ENCODE measurements at regions not wholly inside any gene's neighbourhood (a gene's known extent, or its start where the extent isn't known, plus 50 kb on each side); places are given as distances from the start of the nearest gene placed in this dataset.
"Not testable (repeated sequence)": the region's sequence is repeated elsewhere in the genome, so short reads cannot be mapped to it uniquely, and the experiment has no call there.

GRCh38 chr17:71039391-71039790 lies 870.1 kb downstream of the KCNJ2 start:
- in situ Hi-C loops (cut with HindIII; ENCODE audit: low sequenced_read_pairs): no loop called here

GRCh38 chr17:71052971-71053370 lies 883.6 kb downstream of the KCNJ2 start:
- in situ Hi-C loops (cut with HindIII; ENCODE audit: low sequenced_read_pairs): no loop called here

- in situ Hi-C loops (cut with HindIII; ENCODE audit: low sequenced_read_pairs): no loop called here
Observed at GRCh38 chr17:71055128-71055527, 885.8 kb downstream of the KCNJ2 start.

- in situ Hi-C loops (cut with HindIII; ENCODE audit: low sequenced_read_pairs): no loop called here
Observed at GRCh38 chr17:71057448-71057847, 888.1 kb downstream of the KCNJ2 start.

- in situ Hi-C loops (cut with HindIII; ENCODE audit: low sequenced_read_pairs): no loop called here
Observed at GRCh38 chr17:71057938-71058337, 888.6 kb downstream of the KCNJ2 start.

GRCh38 chr17:71063127-71063526 lies 893.8 kb downstream of the KCNJ2 start:
- in situ Hi-C loops (cut with HindIII; ENCODE audit: low sequenced_read_pairs): no loop called here

- in situ Hi-C loops (cut with HindIII; ENCODE audit: low sequenced_read_pairs): no loop called here
Observed at GRCh38 chr17:71063559-71063958, 894.2 kb downstream of the KCNJ2 start.

GRCh38 chr17:71067669-71068407 lies 898.5 kb downstream of the KCNJ2 start:
- in situ Hi-C loops (cut with HindIII; ENCODE audit: low sequenced_read_pairs): no loop called here

- in situ Hi-C loops (cut with HindIII; ENCODE audit: low sequenced_read_pairs): no loop called here
Observed at GRCh38 chr17:71068408-71068750, 899.0 kb downstream of the KCNJ2 start.

GRCh38 chr17:71071041-71071440 lies 901.7 kb downstream of the KCNJ2 start:
- in situ Hi-C loops (cut with HindIII; ENCODE audit: low sequenced_read_pairs): no loop called here

- in situ Hi-C loops (cut with HindIII; ENCODE audit: low sequenced_read_pairs): no loop called here
Observed at GRCh38 chr17:71071837-71072236, 902.5 kb downstream of the KCNJ2 start.

- in situ Hi-C loops (cut with HindIII; ENCODE audit: low sequenced_read_pairs): no loop called here
Observed at GRCh38 chr17:71080937-71081336, 911.6 kb downstream of the KCNJ2 start.

- in situ Hi-C loops (cut with HindIII; ENCODE audit: low sequenced_read_pairs): no loop called here
Observed at GRCh38 chr17:71081666-71082065, 912.3 kb downstream of the KCNJ2 start.

GRCh38 chr17:71084219-71084618 lies 914.9 kb downstream of the KCNJ2 start:
- in situ Hi-C loops (cut with HindIII; ENCODE audit: low sequenced_read_pairs): no loop called here

- in situ Hi-C loops (cut with HindIII; ENCODE audit: low sequenced_read_pairs): no loop called here
Observed at GRCh38 chr17:71084838-71085237, 915.5 kb downstream of the KCNJ2 start.

- in situ Hi-C loops (cut with HindIII; ENCODE audit: low sequenced_read_pairs): no loop called here
Observed at GRCh38 chr17:71085238-71086033, 916.1 kb downstream of the KCNJ2 start.

GRCh38 chr17:71089431-71089830 lies 920.1 kb downstream of the KCNJ2 start:
- in situ Hi-C loops (cut with HindIII; ENCODE audit: low sequenced_read_pairs): no loop called here

GRCh38 chr17:71098071-71098470 lies 928.7 kb downstream of the KCNJ2 start:
- in situ Hi-C loops (cut with HindIII; ENCODE audit: low sequenced_read_pairs): no loop called here

- in situ Hi-C loops (cut with HindIII; ENCODE audit: low sequenced_read_pairs): no loop called here
Observed at GRCh38 chr17:71099003-71099714, 929.8 kb downstream of the KCNJ2 start.

GRCh38 chr17:71102777-71103176 lies 933.4 kb downstream of the KCNJ2 start:
- in situ Hi-C loops (cut with HindIII; ENCODE audit: low sequenced_read_pairs): no loop called here

- in situ Hi-C loops (cut with HindIII; ENCODE audit: low sequenced_read_pairs): no loop called here
Observed at GRCh38 chr17:71104225-71104624, 934.9 kb downstream of the KCNJ2 start.

- in situ Hi-C loops (cut with HindIII; ENCODE audit: low sequenced_read_pairs): not testable (repeated sequence)
Observed at GRCh38 chr17:71106056-71106455, 936.7 kb downstream of the KCNJ2 start.

Measured in DLD1 (cell line).